ENCODE measurements at regions not wholly inside any gene's neighbourhood (a gene's known extent, or its start where the extent isn't known, plus 50 kb on each side); places are given as distances from the start of the nearest gene placed in this dataset.

- Histone ChIP-seq H3K36me3 (ENCODE audit: control insufficient read depth, insufficient read depth, low read length) (no peaks in the 10 kb centered on the region), H3K4me1 (no peaks in the 10 kb centered on the region), H3K9me3 (no peaks in the 10 kb centered on the region), H3K27me3 (replicated peaks; ENCODE audit: control insufficient read depth, insufficient read depth, low read length) (no peaks in the 10 kb centered on the region), H3K4me3 (ENCODE audit: low read depth, low read length) (no peak overlapping the region)
- Mint-ChIP-seq H3K27ac (ENCODE audit: unreplicated experiment) (no peak overlapping the region), H3K4me1 (ENCODE audit: low read depth, unreplicated experiment) (no peaks in the 10 kb centered on the region), H3K9me3 (ENCODE audit: unreplicated experiment) (no peaks in the 10 kb centered on the region), H3K27me3 (ENCODE audit: insufficient read depth, unreplicated experiment) (no peaks in the 10 kb centered on the region), H3K4me3 (ENCODE audit: unreplicated experiment) (no peak overlapping the region), H3K36me3 (ENCODE audit: insufficient read depth, unreplicated experiment) (no peaks in the 10 kb centered on the region)
- no peak for DNase-seq
- no TSS peak for BruUV-seq (replicated peaks)
- CTCF ChIA-PET: no interaction called here
- POLR2A ChIA-PET: no interaction called here
- no peak for TF ChIP-seq CTCF (IDR thresholded peaks at IDR 0.05; ENCODE audit: insufficient read depth in 1 of 2, low read depth in 1 of 2, low read length in 1 of 2, severe bottlenecking in 1 of 2, unreplicated experiment in 1 of 2)
- intact Hi-C loops (cut with micrococcal nuclease; ENCODE audit: unreplicated experiment): no loop called here
Observed at GRCh38 chr1:103997631-103998030, 247.9 kb downstream of the AMY1C start.

- no peak overlapping the region for H3K27ac Mint-ChIP-seq (ENCODE audit: unreplicated experiment)
- intact Hi-C loops (cut with micrococcal nuclease; ENCODE audit: unreplicated experiment): no loop called here
- no peaks in the 10 kb centered on the region for H3K9me3 ChIP-seq
- H3K36me3 Mint-ChIP-seq (ENCODE audit: insufficient read depth, unreplicated experiment): no peaks in the 10 kb centered on the region
- no peaks in the 10 kb centered on the region for H3K4me1 Mint-ChIP-seq (ENCODE audit: low read depth, unreplicated experiment)
- H3K27me3 Mint-ChIP-seq (ENCODE audit: insufficient read depth, unreplicated experiment): peaks cover 3% of the 10 kb centered on the region
- DNase-seq: no peak
- H3K9me3 Mint-ChIP-seq (ENCODE audit: unreplicated experiment): no peaks in the 10 kb centered on the region
- BruUV-seq (replicated peaks): no TSS peak
- no peaks in the 10 kb centered on the region for H3K4me1 ChIP-seq
- H3K27me3 ChIP-seq (replicated peaks; ENCODE audit: control insufficient read depth, insufficient read depth, low read length): no peaks in the 10 kb centered on the region
- ChIA-PET CTCF (no interaction called here), POLR2A (no interaction called here)
- TF ChIP-seq CTCF (IDR thresholded peaks at IDR 0.05; ENCODE audit: insufficient read depth in 1 of 2, low read depth in 1 of 2, low read length in 1 of 2, severe bottlenecking in 1 of 2, unreplicated experiment in 1 of 2): no peak
- H3K36me3 ChIP-seq (ENCODE audit: control insufficient read depth, insufficient read depth, low read length): no peaks in the 10 kb centered on the region
- H3K4me3 ChIP-seq (ENCODE audit: low read depth, low read length): no peak overlapping the region
- H3K4me3 Mint-ChIP-seq (ENCODE audit: unreplicated experiment): no peak overlapping the region
Observed at GRCh38 chr1:104018922-104019674, 269.4 kb downstream of the AMY1C start.

GRCh38 chr1:104019675-104020049 lies 270.0 kb downstream of the AMY1C start:
- no peaks in the 10 kb centered on the region for H3K36me3 ChIP-seq (ENCODE audit: control insufficient read depth, insufficient read depth, low read length)
- TF ChIP-seq CTCF (IDR thresholded peaks at IDR 0.05; ENCODE audit: insufficient read depth in 1 of 2, low read depth in 1 of 2, low read length in 1 of 2, severe bottlenecking in 1 of 2, unreplicated experiment in 1 of 2): no peak
- Mint-ChIP-seq H3K4me1 (ENCODE audit: low read depth, unreplicated experiment) (no peaks in the 10 kb centered on the region), H3K4me3 (ENCODE audit: unreplicated experiment) (no peak overlapping the region), H3K36me3 (ENCODE audit: insufficient read depth, unreplicated experiment) (no peaks in the 10 kb centered on the region), H3K27me3 (ENCODE audit: insufficient read depth, unreplicated experiment) (peaks cover 6% of the 10 kb centered on the region), H3K27ac (ENCODE audit: unreplicated experiment) (no peak overlapping the region), H3K9me3 (ENCODE audit: unreplicated experiment) (no peaks in the 10 kb centered on the region)
- DNase-seq: no peak
- intact Hi-C loops (cut with micrococcal nuclease; ENCODE audit: unreplicated experiment): no loop called here
- ChIA-PET POLR2A (no interaction called here), CTCF (no interaction called here)
- H3K9me3 ChIP-seq: no peaks in the 10 kb centered on the region
- H3K27me3 ChIP-seq (replicated peaks; ENCODE audit: control insufficient read depth, insufficient read depth, low read length): no peaks in the 10 kb centered on the region
- BruUV-seq (replicated peaks): no TSS peak
- no peaks in the 10 kb centered on the region for H3K4me1 ChIP-seq
- H3K4me3 ChIP-seq (ENCODE audit: low read depth, low read length): no peak overlapping the region
